ENCODE measurements at regions not wholly inside any gene's neighbourhood (a gene's known extent, or its start where the extent isn't known, plus 50 kb on each side); places are given as distances from the start of the nearest gene placed in this dataset.
A peak's percentile ranks its signal among the peaks of the same experiment; 100 is the strongest.

GRCh38 chr6:74091794-74092157 is 395.8 kb downstream of the CD109 start:
- no peak for DNase-seq (ENCODE audit: low spot score)

- peak; percentile 73 for DNase-seq (ENCODE audit: low spot score)
Observed at GRCh38 chr6:74091136-74091793, 395.3 kb downstream of the CD109 start.

- DNase-seq (ENCODE audit: low spot score) = no peak
Observed at GRCh38 chr6:74087899-74088298, 391.9 kb downstream of the CD109 start.

GRCh38 chr6:74075896-74076295 is 379.9 kb downstream of the CD109 start:
- no peak for DNase-seq (ENCODE audit: low spot score)

- no peak for DNase-seq (ENCODE audit: low spot score)
Observed at GRCh38 chr6:74075323-74075722, 379.3 kb downstream of the CD109 start.

- no peak for DNase-seq (ENCODE audit: low spot score)
Observed at GRCh38 chr6:74074645-74075044, 378.6 kb downstream of the CD109 start.

- no peak for DNase-seq (ENCODE audit: low spot score)
Observed at GRCh38 chr6:74073999-74074398, 378.0 kb downstream of the CD109 start.

GRCh38 chr6:74073429-74073828 is 377.4 kb downstream of the CD109 start:
- peak; percentile 7 for DNase-seq (ENCODE audit: low spot score)

GRCh38 chr6:74071214-74071613 is 375.2 kb downstream of the CD109 start:
- no peak for DNase-seq (ENCODE audit: low spot score)

- DNase-seq (ENCODE audit: low spot score) = no peak
Observed at GRCh38 chr6:74070711-74071110, 374.7 kb downstream of the CD109 start.

- no peak for DNase-seq (ENCODE audit: low spot score)
Observed at GRCh38 chr6:74070091-74070490, 374.1 kb downstream of the CD109 start.

GRCh38 chr6:74069089-74069581 is 373.1 kb downstream of the CD109 start:
- no peak for DNase-seq (ENCODE audit: low spot score)

- no peak for DNase-seq (ENCODE audit: low spot score)
Observed at GRCh38 chr6:74066168-74066871, 370.3 kb downstream of the CD109 start.

- no peak for DNase-seq (ENCODE audit: low spot score)
Observed at GRCh38 chr6:74065705-74066104, 369.7 kb downstream of the CD109 start.

- no peak for DNase-seq (ENCODE audit: low spot score)
Observed at GRCh38 chr6:74063391-74063790, 367.4 kb downstream of the CD109 start.

- no peak for DNase-seq (ENCODE audit: low spot score)
Observed at GRCh38 chr6:74061201-74061600, 365.2 kb downstream of the CD109 start.

GRCh38 chr6:74060354-74060753 is 364.4 kb downstream of the CD109 start:
- DNase-seq (ENCODE audit: low spot score) = no peak

GRCh38 chr6:74058606-74059005 is 362.6 kb downstream of the CD109 start:
- DNase-seq (ENCODE audit: low spot score) = no peak

- DNase-seq (ENCODE audit: low spot score) = no peak
Observed at GRCh38 chr6:74057326-74057725, 361.3 kb downstream of the CD109 start.

GRCh38 chr6:74054190-74054589 is 358.2 kb downstream of the CD109 start:
- no peak for DNase-seq (ENCODE audit: low spot score)

- DNase-seq (ENCODE audit: low spot score) = no peak
Observed at GRCh38 chr6:74050921-74051320, 354.9 kb downstream of the CD109 start.

GRCh38 chr6:74048387-74048786 is 352.4 kb downstream of the CD109 start:
- DNase-seq (ENCODE audit: low spot score) = no peak

- DNase-seq (ENCODE audit: low spot score) = no peak
Observed at GRCh38 chr6:74044417-74045096, 348.6 kb downstream of the CD109 start.

All from pons (tissue), 1 donor.